NCI-H2196 (cell line): ENCODE measurements at regions not wholly inside any gene's neighbourhood (a gene's known extent, or its start where the extent isn't known, plus 50 kb on each side); places are given as distances from the start of the nearest gene placed in this dataset.

Source experiments
- DNase-seq: peaks from one replicate; lab custom pipeline; 2025; ENCODE audit not compliant: unreplicated experiment; lab: John Stamatoyannopoulos, UW

DNA sequence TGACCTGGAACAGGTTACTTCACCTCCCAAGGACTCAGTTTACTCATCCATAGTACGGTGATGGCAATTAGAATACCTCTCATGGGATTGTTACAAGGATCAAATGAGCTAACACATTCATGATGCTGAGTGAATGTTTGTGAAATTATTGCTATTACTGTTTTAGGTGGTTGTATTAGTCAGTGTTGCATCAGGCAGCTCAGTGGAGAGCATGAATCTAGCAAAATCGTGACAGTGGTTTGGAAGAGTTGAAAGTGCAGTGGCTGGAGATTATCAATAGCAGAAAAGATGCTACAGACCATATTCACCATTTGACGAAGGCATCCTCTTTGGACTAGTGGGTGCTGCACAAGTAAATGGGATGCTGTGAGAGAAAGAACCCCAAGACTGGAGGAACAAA, 50.4 kb upstream of the CTNNBL1 start:
- DNase-seq: no peak

DNA sequence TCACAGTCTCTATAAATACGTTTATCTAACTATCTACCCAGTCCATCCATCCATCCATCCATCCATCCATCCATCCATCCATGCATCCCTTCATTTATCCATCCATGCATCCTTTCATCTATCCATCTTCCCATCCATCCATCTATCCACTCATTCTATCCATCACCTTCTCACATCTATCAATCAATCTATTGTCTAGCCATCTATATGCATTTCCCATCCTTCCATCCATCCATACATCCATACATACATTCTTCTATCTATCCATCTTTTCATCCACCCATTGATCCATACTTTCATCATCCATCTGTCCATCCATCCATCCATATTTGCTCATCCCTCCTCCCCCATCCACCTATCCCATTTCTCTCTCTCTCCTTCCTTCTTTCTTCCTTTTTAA, 51.6 kb upstream of the CTNNBL1 start:
- no peak for DNase-seq

DNA sequence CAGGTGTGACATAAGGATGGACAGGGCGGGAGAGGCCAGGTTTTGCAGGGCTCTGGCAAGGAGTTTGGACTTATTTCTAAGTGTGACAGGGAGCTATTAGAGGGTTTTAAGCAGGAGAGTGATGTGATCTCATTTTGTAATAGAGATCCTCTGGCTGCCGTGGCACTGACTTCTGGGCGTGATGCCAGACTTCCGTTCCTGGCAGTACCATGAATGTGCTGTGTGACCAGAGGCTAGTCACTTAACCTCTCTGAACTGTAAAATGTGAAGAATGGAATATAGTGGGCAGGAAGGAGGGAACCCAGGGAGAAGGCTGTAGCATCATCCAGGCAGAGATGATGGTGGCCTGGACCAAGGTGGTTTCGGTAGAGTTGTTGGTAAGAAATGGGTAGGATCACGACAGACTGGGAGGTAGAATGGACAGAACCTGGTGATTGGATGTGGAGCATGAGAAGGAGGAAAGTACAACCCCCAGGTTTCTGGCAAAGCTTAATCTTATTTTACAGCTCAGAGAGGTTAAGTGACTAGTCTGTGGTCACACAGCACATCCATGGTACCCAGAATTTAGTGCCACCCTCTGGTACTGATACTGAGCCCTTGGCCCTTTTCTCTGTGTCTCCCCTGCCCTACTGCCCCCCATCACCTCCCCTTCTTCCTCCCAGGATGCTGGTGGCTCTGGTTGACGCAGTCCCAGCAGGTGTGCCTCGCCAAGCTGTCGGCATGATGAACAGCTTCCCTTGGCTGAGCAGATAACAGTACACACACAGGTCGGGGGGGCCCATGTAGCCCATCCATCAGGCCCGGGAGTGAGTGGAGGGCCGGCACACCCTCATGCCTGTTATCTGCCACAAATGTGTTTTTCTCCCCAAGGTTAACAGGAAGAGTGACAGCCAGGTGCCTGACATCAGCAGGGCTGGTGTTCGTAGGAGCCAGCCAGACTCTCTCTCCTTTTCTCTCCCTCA, 52.9 kb upstream of the CTNNBL1 start:
- DNase-seq: peak; percentile 52

DNA sequence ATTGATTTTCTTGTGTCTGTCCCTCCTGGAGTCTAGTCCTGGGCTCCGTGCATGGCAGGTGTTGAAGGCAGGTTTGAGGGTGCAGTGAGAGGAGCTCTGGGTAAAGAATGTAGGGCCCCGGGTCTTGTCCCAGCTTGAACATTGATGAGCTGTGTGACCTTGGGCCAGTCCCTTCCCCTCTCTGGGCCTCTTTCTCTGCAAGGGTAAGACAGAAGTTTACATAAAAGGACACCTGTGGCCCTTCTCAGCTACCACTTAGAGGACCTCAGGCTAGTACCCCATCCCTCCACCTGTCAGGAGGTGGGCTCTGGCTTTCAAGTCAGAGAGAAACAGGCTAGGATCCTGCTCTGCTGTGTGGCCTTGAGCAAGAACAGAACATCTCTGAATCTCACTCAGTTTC, 55.3 kb upstream of the CTNNBL1 start:
- no peak for DNase-seq

DNA sequence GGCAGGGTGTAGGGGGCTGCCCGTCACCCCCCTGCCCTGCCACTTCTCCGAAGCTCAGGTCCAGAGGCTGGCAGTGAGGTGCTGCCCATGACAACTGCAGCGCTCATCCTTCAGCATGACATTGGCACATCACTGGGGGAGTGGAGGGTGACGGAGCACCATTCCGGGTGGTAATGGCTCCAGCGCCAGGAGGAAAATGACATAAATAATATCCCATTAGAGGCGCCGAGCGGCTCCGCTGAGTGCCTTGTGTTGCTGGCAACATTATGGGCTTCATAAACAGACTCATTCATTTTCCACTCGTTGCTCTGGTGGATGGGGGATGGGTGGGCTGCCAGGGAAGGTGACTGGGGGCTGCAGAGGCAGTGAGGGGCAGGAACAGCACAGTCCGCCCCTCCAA, 56.9 kb upstream of the CTNNBL1 start:
- DNase-seq: no peak

DNA sequence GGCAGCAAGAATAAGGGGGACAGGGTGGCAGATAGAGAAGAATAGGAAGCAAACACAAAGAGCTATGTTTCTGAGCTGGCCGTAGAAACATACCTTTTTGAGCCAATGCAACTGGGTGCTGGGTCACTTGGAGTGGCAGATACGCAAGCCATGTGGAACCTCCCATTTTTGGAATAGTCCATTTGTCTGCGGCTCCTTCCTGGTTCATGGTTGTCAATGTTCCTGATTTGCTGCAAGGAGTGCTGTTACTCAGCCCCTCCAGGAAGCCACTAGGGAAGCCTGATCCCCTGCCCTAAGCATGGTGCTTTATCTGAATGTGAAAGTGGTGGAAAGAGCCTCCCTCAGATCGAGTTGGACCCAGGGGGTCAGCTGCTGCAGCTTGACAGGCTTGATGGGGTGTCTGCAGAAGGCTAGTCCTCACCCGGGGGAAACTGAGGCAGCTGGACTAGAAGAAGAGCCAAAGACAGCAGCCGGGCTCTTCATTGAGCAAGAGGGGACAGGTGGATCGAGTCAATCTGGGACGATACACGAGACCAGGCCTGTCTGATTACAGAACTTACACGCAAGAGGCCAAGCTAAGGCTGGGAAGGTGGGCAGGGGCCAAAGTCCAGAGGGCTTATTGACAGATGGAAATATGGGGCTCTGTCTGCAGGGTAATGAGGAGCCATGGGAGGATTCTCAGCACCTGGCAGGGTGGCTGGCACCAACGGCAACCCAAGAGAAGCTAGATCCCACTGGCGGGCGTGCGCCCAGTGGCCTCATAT, 57.4 kb upstream of the CTNNBL1 start:
- no peak for DNase-seq

DNA sequence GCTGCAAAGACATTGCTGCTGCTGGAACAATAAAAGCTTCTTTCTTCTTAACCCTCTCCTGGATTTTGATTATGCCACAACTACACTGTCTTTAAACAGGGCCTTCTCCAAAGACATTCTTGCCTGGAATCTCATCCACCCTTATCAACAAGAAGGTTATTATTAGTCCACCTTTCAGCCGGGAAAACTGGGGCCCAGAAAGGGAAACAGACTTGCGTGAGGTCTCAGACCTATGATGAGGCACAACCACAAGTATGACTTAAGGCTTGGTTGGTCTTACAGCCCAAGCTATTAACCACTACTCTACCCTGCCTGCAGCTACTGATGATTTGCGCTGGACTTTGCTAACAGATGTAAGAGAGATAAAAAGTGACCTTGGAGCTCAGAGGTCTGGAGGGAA, 62.8 kb upstream of the CTNNBL1 start:
- no peak for DNase-seq

DNA sequence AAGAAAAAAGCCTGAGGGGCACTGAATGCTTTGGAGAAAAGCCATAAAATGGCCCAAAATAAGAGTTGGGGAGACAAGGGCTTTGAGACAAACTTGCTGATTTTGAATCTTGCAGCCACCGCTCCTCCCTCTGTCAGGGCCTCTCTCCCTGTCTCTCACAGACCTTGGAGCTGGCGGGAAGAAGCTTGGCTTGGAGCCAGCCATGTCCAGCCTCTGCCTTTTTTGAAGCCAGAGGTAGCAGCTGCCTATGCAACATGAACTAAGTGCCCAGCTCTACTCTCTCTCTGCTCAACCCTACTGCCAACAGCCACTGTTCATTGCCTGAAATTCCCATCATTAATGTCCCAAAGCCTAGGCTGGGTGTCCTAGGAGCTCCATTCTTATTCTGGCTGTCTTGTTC, 63.7 kb upstream of the CTNNBL1 start:
- DNase-seq: peak; percentile 48

DNA sequence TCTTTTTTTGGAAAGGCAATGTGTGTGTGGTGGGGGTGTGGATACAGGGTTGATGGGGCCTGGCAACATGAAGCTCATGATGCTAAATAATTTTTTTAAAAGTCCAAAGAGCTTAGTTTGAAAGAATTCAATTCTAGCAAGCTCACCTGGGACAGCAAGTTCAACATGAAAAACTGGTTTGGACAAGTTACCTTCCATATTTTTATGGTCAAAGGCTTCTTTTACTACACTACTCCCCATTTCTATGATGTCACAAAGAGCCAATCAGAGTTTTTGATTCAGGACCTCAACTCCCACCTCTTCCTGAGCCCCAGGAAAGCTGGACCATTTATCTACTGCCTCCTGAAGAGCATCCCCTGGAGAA, 66.1 kb upstream of the CTNNBL1 start:
- DNase-seq: no peak

DNA sequence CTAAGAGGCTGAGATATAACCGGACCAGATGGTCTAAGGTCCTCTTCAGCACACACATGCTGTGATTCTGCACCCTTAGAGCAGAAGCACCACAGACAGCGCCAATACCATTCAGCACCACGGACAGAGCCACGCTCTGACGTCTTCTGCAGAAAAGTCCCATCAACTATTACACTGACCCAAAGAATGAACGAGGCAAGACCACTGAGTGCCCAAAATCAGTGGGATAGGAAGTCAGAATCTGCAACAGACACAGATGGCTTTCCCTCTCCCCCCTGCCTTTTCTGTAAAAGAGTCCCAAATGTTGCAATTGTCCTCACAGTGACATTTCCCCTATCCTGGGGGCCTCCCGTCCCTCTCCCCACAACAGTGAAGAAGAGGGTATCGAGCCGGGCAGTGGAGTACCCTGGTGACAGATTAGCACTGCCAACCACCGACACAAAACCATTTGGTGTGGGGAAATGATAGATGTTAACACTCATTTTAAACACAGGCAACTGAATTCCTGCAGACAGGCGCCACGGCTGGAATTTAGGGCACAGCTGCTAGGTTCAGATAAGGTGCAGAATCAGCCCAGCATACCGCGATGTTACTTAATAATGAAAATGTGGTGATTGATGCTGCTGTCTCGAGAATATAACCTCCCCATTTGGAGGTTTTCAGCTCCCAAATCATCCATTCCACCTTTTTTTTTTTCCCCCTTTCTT, 66.6 kb upstream of the CTNNBL1 start:
- no peak for DNase-seq

DNA sequence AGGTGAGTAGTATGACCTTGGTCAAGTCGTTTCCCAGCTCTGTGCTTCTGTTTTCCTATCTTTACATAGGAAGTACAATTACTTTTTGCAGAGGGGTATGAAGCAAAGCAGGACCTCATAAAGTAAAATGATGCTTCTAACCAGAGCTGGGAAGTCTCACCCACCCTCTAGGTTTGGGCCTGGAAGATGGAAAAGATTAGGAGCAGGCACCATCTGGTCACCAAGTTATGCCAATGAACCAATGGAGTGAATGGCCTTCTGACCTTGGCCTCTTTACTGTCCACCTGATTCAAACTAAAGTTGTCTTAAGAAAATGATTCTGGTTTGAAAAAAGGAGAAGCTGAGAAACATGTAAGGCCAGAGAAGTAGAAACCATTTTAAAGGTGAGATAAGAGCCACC, 68.9 kb upstream of the CTNNBL1 start:
- DNase-seq: no peak

DNA sequence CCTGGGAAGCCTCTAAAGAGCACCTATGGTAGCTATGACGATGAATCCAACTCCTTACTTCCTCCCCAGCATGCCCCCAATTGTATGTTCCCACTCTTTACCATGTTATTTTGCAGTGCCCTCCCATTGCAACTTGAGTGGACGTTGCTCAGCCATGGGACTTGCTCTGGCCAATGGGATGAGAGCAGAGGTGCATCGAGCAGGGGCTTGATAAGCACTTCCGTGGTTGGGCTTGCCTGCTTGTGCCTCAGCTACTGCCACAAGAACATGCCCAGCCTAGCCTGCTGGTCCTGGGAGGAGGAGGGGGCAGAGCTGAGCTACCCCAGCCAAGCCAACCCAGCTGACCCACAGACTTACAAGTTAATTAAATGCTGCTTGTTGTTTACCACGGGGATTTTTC, 71.1 kb upstream of the CTNNBL1 start:
- DNase-seq: no peak

DNA sequence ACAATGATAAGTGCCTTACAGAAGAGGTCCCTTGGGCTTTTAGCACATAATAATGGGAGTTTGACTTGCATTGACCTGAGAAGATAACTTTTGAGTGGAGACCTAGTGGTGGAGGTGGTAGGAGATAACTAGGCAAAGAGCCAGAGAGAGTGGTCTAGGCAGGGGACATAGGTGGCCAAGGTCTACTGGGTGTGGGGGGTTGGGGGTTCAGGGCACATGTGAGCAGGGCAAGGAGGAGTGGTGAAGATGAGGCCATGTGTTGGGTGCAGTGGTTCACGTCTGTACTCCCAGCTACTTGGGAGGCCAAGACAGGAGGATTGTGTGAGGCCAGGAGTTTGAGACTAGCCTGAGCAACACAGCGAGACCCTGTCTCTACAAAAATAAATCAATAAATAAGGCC, 74.3 kb upstream of the CTNNBL1 start:
- no peak for DNase-seq

DNA sequence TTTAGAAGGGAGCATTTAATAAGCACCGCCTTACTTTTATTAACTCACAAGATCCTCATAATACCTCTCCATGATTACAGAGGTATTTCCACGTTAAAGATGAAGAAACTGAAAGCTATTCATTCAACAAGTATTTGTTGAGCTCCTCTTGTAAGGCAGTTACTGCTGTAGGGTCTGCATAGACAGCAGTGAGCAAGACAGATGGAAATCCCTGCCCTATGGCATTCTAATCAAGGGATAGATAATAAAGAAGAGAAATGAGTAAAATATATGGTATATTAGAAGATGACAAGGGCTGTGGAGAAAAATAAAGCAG, 77.8 kb upstream of the CTNNBL1 start:
- no peak for DNase-seq

DNA sequence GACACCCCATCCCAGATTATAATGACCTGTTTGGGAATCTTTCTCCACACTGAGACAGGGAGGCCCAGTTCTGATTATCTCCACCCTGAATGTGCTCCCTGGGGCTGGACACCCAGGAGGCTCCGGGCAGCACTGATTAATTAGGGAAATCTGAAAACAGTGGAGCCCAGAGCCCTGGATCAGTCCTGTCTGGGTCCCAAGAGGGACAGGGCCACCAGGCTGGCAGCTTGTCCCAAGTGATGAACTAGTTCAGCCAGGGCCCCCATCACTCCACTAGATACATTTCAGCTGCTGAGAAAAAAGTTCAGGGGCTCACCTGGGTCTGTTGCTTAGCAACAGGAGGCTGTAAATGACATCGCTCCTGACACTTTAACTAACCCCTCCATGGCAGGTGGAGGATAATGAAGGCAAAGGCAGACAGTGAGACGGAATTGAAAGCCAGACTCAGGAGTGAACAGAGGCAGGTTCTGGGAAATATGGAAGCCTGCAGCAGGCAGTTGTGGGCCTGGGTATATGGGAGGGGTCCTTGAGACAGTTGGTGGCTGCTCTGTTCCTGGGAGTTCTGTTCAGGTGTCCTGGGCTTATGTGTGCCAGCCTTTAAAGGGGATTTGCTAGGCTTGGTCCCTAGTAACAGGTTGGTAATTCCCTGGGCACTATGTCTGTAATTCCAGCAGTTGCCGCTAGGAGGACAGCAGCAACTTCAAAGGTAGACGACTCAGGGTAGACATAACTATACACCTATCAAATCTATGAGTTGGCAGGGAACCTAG, 78.3 kb upstream of the CTNNBL1 start:
- DNase-seq: peak; percentile 53

DNA sequence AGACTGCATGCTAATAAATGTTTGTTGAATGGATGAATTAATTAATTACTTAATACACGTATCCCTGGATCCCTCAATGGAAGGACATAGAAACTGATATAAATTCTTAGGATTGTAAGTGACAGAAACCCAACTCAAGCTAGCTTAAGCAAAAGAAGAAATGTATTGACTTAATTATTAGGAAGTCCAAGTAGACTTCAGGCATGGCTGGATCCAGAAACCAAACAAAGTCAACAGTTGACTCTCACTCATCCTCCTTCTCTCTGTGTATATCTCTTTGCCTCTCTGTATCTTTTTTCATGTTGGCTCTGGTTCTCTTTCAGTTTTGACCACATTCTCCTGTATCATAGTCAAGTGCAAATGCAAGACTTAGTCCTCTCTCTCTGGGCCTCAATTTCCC, 82.0 kb upstream of the CTNNBL1 start:
- no peak for DNase-seq

DNA sequence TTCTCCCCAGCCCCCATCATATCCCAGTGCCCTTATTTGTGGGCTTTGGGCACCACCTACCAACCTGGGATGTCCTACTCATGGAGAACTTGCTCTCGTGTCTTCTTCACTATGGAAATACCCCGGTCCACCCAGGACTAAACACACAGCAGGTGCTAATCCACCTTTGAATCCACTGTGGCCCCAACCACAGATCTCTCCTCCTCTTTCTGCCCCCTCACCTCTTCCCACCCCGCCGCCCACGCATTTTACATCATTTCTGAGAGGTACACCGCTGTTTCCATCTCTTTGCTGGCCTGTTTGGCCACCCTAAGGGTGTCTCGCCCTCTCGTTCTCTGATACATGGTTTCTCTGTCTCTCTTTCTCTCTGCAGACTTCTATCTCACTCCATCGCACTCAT, 82.5 kb upstream of the CTNNBL1 start:
- DNase-seq: no peak

DNA sequence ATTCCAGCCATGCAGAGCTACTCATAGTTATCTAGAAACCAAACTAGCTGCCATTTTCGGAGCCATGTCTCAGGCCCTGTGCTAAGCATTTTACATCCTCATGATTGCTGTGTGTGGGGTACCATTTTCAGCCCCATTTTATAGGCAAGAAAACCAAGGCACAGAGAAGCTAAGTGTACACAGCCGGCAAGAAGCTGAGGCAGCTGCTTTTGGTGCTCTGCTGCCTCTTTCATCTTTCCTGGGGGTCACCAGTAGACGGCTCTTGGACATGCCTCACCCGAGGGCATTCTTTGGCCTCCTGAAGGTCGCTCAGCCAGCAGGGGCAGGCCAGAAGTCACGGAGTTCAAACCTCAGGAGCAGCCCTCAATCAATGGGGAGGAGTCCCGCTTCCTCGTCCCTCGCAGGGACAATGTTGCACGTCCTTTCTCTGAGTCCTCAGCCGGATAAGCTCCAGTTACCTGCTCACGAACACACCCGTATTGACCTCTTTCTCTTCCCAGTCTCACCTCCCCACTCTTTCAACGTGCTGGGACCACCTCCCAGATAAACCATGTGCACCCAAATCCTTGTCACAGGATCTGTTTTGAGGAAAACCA, 82.6 kb upstream of the BLCAP start:
- no peak for DNase-seq

DNA sequence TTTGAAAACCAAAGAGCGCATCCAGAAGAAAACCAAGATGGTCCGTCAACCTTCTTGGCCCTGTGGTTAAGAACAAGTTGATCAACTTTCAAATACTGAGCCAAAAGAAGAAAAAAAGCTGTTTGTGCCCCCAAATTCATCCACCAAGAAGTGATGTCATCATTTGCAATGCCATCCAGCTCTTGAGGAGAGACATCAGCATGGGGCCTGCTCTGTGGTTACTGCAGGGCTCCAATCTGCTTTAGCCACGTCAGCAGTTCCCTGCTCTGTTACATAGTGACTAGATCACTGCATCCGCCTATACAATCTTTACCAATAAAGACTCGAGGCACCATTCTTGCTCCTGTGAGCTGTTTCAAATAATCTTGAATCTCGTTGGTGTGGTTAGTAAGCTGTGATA, 75.0 kb upstream of the BLCAP start:
- no peak for DNase-seq

DNA sequence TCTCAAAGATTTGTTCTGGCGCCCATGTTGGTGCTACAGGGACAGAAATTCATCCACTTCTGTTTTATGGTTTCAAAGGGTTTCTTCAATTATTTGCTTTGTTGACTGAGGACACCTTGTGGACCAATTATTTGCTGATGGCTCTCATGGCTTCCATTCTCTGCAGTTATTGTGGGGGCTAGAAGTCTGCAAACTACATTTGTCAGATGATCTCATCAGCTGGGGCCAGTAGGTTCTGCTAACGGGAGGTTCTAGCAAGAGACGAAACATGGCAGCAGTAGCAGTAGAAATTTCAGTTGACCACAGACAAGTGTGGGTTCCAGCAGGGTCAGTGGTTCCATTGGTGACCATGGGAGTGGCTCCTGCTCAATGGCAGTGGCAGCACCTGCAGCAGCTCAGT, 72.8 kb upstream of the BLCAP start:
- no peak for DNase-seq
